ENCODE measurements at regions not wholly inside any gene's neighbourhood (a gene's known extent, or its start where the extent isn't known, plus 50 kb on each side); places are given as distances from the start of the nearest gene placed in this dataset.

DNA sequence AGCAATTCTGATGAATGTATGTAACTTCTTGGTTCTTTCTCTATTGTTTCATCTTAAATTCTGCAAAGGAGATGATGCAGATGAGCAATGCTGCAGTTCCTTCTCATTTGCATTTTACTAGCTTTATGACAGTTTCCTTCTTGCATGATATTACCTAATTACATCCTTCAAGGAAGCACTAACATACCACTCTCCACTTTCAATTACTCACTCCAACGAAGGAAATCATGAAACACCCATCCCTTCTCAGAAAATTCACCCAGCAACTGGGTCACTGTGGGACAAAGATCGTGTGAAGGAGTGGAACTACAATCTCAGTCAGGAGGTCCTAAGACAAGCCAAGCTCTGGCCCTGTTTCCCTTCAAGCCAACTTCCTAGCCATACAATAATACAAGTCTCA is 142.3 kb downstream of the CHD1L start:
- TF ChIP-seq CTCF (IDR thresholded peaks at IDR 0.05 in 2 of 3, conservative IDR thresholded peaks at IDR 0.05 in 1 of 3; ENCODE audit: borderline replicate concordance in 1 of 3, insufficient read depth in 1 of 3, low read depth in 2 of 3, low read length in 2 of 3) (no peak), JUND (IDR thresholded peaks at IDR 0.05) (no peak), POLR2AphosphoS5 (IDR thresholded peaks at IDR 0.05; ENCODE audit: low read depth, low read length) (no peak), SRF (IDR thresholded peaks at IDR 0.05; ENCODE audit: low read depth) (no peak), ZNF274 (IDR thresholded peaks at IDR 0.05; ENCODE audit: low read depth, low read length) (no peak), ZBTB33 (IDR thresholded peaks at IDR 0.05; ENCODE audit: extremely low read depth, insufficient replicate concordance, low read length) (no peak)
